HG03565 (cell line): ENCODE measurements at regions not wholly inside any gene's neighbourhood (a gene's known extent, or its start where the extent isn't known, plus 50 kb on each side); places are given as distances from the start of the nearest gene placed in this dataset.
"Not testable (repeated sequence)": the region's sequence is repeated elsewhere in the genome, so short reads cannot be mapped to it uniquely, and the experiment has no call there.

Experiments
- ATAC-seq: cut with Tn5 transposase; IDR thresholded peaks from one replicate; pipeline ENCODE4 v1.9.1; 2021; ENCODE audit warnings: mild to moderate bottlenecking, moderate library complexity; ENCODE audit not compliant: unreplicated experiment

- no peak for ATAC-seq
Observed at GRCh38 chr13:64527561-64527960, 2702.6 kb downstream of the PCDH9 start.

GRCh38 chr13:64525687-64526086 is 2704.4 kb downstream of the PCDH9 start:
- ATAC-seq: no peak

- ATAC-seq: no peak
Observed at GRCh38 chr13:64510747-64511146, 2719.4 kb downstream of the PCDH9 start.

GRCh38 chr13:64506246-64506645 is 2723.9 kb downstream of the PCDH9 start:
- no peak for ATAC-seq

- no peak for ATAC-seq
Observed at GRCh38 chr13:64505336-64505910, 2724.7 kb downstream of the PCDH9 start.

- ATAC-seq: no peak
Observed at GRCh38 chr13:64488731-64489130, 2741.4 kb downstream of the PCDH9 start.

GRCh38 chr13:64482373-64482772 is 2747.8 kb downstream of the PCDH9 start:
- no peak for ATAC-seq

- no peak for ATAC-seq
Observed at GRCh38 chr13:64480672-64481071, 2749.5 kb downstream of the PCDH9 start.

GRCh38 chr13:64480211-64480610 is 2749.9 kb downstream of the PCDH9 start:
- ATAC-seq: no peak

GRCh38 chr13:64477146-64477545 is 2753.0 kb downstream of the PCDH9 start:
- no peak for ATAC-seq

GRCh38 chr13:64476041-64476568 is 2754.0 kb downstream of the PCDH9 start:
- not testable (repeated sequence) for ATAC-seq

GRCh38 chr13:64471916-64472315 is 2758.2 kb downstream of the PCDH9 start:
- ATAC-seq: no peak

GRCh38 chr13:64470751-64471150 is 2759.4 kb downstream of the PCDH9 start:
- ATAC-seq: no peak

- ATAC-seq: no peak
Observed at GRCh38 chr13:64459778-64460177, 2770.4 kb downstream of the PCDH9 start.

GRCh38 chr13:64457976-64458375 is 2772.2 kb downstream of the PCDH9 start:
- ATAC-seq: no peak

- ATAC-seq: no peak
Observed at GRCh38 chr13:64455124-64455523, 2775.0 kb downstream of the PCDH9 start.

- ATAC-seq: no peak
Observed at GRCh38 chr13:64453831-64454230, 2776.3 kb downstream of the PCDH9 start.

GRCh38 chr13:64446372-64446771 is 2783.8 kb downstream of the PCDH9 start:
- no peak for ATAC-seq

GRCh38 chr13:64441740-64442139 is 2788.4 kb downstream of the PCDH9 start:
- no peak for ATAC-seq

GRCh38 chr13:64438084-64438483 is 2792.1 kb downstream of the PCDH9 start:
- no peak for ATAC-seq

GRCh38 chr13:64429691-64430090 is 2800.4 kb downstream of the PCDH9 start:
- no peak for ATAC-seq

- no peak for ATAC-seq
Observed at GRCh38 chr13:64428196-64428595, 2801.9 kb downstream of the PCDH9 start.

GRCh38 chr13:64423467-64423866 is 2806.7 kb downstream of the PCDH9 start:
- ATAC-seq: no peak
